GM12874 (cell line): ENCODE measurements at regions not wholly inside any gene's neighbourhood (a gene's known extent, or its start where the extent isn't known, plus 50 kb on each side); places are given as distances from the start of the nearest gene placed in this dataset.

Experiments used
- CTCF ChIP-seq: IDR thresholded peaks from 2 replicates; pipeline ENCODE4 v1.5.1; 2011; ENCODE audit warnings: low read depth, mild to moderate bottlenecking, control low read depth, low read length, moderate library complexity; ENCODE audit not compliant: insufficient read depth

- no peak for TF ChIP-seq CTCF
These were observed 277.3 kb downstream of the SS18 start for GRCh38 chr18:25813110-25813509.

- no peak for TF ChIP-seq CTCF
These were observed 279.7 kb downstream of the SS18 start for GRCh38 chr18:25810736-25811135.

- no peak for TF ChIP-seq CTCF
These were observed 284.5 kb downstream of the SS18 start for GRCh38 chr18:25805939-25806338.

- no peak for TF ChIP-seq CTCF
These were observed 285.1 kb downstream of the SS18 start for GRCh38 chr18:25805323-25805722.

GRCh38 chr18:25799231-25799630 is 291.2 kb downstream of the SS18 start:
- TF ChIP-seq CTCF: no peak

GRCh38 chr18:25798046-25798445 is 292.4 kb downstream of the SS18 start:
- no peak for TF ChIP-seq CTCF

- no peak for TF ChIP-seq CTCF
These were observed 295.2 kb downstream of the SS18 start for GRCh38 chr18:25795213-25795612.

GRCh38 chr18:25787276-25787675 is 303.1 kb downstream of the SS18 start:
- no peak for TF ChIP-seq CTCF
